Left cardiac atrium (tissue), 4 donors: ENCODE measurements at regions not wholly inside any gene's neighbourhood (a gene's known extent, or its start where the extent isn't known, plus 50 kb on each side); places are given as distances from the start of the nearest gene placed in this dataset.
A peak's percentile ranks its signal among the peaks of the same experiment; 100 is the strongest.
"Not testable (repeated sequence)": the region's sequence is repeated elsewhere in the genome, so short reads cannot be mapped to it uniquely, and the experiment has no call there.

ENCODE experiments used
- ATAC-seq, 2 donors: fragments of 200-7000 bp; cut with Tn5 transposase; one replicate each; pipeline ENCODE4 v1.9.1; 2020; ENCODE audit warnings: mild to moderate bottlenecking in 2 of 2, moderate library complexity in 2 of 2
- DNase-seq: peaks from one replicate; pipeline ENCODE4 v3.0.0-alpha.2; 2020
- intact Hi-C, 2 donors: fragments of 100-400 bp; cut with DNase I; formaldehyde crosslinking; loops; one replicate each; pipeline versions ENCODE4 v1.14.1 to v1.15.1; 2022 to 2023
- donor health status: DM: no; HTN: yes; CAD: no.
- donor health status: DM: no; HTN: yes; CAD: no; lungs with severe emphysema.
- donor health status: DM: yes; HTN: yes; CAD: no.
- donor health status: Dilated cardiomyopathy.

DNA sequence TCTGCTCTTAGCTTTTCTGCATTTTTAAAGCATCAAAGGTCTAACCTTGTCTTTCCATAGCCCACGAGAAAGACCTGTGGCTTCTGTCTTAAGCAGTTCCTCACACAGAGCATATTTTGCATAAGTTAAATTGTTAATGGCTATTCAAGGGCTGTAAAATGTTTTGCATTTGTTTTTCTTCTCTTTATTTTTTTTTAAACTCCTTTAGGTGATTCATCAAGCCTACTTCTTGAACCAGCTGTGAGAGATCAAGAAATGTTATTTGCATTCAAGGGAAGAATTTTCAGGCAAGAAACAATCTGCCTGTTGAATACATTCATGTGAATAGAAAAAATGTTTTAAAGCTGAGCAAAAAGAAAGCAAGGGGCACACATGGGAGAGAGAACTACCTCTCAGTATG is 423.8 kb upstream of the FRG1 start:
- DNase-seq: no peak
- intact Hi-C loops: no loop called here
- no peak for ATAC-seq

DNA sequence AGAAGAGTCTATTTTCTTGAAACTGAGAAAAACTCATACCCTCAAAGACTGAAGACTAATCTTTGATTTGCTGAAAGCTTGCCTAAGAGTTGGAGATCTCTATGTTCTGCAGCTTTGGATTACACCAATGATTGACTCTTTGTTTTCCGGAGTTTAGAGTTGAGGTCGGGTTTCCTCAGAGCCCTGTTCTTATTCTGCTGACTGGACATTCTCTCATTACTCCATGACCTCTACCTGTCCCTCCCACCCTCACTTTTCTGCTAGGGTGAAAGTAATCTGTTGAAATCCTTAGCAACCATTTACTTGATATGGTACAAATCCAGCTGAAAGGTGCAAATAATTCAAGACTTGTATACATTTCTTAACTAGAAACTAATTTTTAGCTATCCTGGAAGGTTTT is 421.5 kb upstream of the FRG1 start:
- no peak for ATAC-seq
- no peak for DNase-seq
- intact Hi-C loops: no loop called here

DNA sequence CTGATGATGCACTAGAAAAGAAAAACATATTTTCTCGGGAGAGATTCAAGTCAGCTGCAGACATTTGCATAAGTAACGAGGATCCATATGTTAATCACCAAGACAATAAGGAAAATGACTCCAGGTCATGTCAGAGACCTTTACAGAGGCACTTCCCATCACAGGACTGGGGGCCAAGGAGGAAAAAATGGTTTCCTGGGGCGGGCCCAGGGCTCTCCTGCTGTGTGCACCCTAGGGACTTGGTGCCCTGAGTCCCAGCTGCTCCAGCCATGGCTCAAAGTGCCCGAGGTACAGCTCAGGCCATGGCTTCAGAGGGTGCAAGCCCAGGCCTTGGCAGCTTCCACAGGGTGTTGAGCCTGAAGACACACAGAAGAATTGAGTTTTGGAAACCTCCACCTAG is 415.4 kb upstream of the FRG1 start:
- ATAC-seq: no peak
- intact Hi-C loops: no loop called here
- DNase-seq: no peak

DNA sequence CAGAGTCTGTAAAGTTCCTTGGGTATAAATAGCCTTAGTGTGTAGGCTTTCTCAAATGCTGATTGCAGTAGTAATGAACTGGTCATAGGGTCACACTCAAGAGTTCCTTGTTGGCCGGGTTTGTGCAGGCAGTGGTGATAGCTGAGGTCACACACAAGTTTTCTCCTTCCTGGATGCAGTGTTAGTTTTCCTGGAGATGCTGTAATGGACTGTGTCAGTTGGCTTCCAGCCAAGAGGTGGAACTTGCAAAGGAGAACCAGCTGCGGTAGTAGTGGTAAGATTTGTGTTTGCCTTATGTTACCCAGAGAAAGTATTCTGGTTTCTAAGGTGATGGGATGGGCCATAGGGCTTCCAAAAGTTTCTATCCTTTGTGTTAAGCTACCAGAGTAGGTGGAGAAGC is 409.8 kb upstream of the FRG1 start:
- DNase-seq: no peak
- intact Hi-C loops: no loop called here
- ATAC-seq: no peak

DNA sequence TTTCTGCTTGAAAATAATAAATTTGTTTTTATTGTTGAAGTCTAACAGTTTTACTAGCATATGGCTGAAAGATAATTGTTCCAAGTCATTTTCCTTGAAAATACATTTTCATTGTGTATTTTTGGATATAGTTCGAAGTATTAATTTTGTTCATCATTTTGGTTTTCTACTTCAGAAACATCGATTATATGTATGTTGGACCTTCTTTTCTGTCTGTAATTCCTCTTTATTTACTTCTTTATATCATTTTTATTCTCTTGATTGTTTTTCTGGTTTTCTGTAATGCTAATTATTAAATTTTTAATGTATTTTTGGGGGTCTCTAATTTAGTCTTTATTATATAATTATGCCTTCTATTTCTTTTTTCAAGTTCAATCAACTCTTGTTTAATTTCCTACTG is 407.1 kb upstream of the FRG1 start:
- intact Hi-C loops: no loop called here
- DNase-seq (no peak), ATAC-seq (no peak)

DNA sequence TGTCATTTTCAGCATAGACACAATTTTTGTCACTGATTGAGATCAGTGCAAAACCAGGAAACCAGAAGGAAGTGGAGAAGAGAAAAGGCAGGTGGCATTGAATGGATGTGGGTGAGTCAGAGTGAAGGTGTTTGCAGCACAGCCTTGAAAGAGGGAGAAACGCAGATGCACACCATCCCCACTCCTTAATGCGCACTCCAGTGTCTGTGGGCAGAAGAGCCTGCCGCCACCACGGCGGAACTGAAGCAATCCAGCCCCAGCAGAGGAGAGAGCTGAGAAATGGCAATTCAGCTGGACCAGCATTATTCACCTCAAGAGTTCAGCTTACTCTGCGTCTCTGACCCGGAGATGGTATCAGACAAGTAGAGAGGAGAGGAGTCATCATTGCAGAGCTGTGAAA is 393.1 kb upstream of the FRG1 start:
- no peak for ATAC-seq
- intact Hi-C loops: no loop called here

DNA sequence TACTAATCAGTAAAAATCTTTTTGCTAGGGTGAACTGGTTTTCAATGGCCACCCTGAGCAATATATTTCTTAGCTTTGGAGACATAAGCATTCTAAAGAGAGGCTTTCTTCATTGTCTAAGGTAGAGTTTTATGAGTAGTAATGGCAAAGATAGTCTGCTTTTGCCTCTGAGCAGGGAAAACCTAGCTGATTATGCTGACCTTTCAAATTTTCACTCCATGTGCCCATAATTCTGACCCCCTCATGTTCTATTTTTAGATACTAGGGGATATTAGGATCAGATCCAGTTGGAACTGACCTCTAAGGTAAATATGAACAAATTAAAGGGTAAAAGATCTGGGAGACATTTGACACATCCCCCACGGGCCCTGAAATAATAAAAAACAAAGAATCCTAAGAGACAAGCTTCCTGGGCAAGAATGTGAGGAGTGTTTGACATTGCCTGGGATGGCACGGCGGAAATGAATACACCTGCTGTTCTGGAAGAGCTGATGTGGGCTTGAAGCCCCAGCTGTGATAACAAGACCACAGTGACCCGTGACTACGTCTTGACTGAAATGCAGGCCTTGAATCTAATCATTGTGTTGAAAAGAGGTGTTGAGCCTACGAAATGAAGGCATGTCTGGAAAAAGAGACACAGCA is 392.1 kb upstream of the FRG1 start:
- intact Hi-C loops: no loop called here
- no peak for DNase-seq
- no peak for ATAC-seq

More for the DNA sequence above, 393.1 kb upstream of the FRG1 start:
- no peak for DNase-seq

DNA sequence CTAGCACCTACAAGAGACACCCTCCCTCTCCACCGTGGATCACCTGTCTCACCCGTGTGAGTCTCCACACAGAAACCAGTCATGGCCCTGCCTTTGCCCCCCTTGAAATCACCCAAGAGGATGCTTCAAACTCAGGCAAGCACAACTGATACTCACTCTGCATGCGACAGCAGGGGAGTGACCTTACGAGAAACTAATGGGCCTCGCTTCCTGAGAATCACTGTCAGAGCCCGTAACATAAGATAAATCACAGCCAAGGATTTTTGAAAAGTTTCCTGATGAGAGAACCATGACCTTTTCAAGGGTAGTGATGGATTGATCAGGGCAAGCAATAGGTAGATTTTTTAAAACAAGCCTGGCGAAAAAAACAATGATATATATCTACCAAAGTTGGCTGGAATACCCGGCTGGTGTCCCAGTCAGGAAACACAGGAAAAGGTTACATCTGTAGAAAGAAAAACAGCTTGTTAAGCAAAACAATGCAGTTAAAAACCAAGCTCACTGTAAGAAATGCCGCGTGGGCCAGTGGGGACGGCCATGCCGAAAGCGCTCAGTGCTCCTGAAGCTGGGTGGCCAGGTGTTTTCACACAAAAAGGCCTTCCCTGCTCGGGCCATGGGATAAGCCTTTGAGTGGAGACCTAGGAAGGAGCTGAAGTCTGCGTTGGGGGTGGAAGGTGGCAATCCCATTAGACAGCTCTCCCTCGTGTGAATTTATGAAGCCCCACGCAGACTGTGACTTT is 388.6 kb upstream of the FRG1 start:
- DNase-seq, intact Hi-C loops, ATAC-seq: not testable (repeated sequence)

DNA sequence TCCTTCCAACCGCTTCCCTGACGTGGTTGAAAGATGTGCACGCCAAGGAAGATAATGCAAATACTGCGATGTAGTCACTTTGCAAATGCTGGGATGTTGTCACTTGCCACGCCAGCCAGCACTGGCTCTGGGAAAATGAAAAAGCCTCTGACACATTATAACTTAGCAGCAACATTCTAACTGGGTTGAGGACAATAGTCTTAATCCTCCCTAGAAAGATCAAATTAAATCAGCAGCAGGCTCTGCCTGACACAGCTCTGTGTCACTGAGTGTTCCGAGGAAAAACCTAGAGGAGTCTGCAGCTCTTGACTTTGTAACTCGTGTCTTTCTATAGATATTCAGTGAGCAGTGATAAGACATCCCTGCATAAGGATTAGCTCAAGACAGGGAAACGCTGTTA is 380.1 kb upstream of the FRG1 start:
- DNase-seq, intact Hi-C loops, ATAC-seq: not testable (repeated sequence)

DNA sequence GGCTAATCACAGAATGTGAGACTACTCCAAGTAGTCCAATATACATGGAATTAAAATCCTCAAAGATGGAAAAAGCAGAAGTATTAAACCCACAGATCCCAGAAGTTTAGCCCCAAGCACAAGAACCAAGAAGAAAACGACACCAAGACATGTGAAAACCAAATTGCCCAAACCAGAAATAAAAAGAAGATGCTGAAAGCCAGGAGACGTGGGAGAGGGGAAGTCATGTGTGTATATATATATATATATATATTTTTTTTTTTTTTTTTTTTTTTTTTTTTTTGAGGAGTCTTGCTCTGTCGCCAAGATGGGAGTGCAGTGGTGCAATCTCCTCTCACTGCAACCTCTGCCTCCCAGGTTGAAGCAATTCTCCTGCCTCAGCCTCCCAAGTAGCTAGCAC is 376.9 kb upstream of the FRG1 start:
- ATAC-seq, intact Hi-C loops, DNase-seq: not testable (repeated sequence)

DNA sequence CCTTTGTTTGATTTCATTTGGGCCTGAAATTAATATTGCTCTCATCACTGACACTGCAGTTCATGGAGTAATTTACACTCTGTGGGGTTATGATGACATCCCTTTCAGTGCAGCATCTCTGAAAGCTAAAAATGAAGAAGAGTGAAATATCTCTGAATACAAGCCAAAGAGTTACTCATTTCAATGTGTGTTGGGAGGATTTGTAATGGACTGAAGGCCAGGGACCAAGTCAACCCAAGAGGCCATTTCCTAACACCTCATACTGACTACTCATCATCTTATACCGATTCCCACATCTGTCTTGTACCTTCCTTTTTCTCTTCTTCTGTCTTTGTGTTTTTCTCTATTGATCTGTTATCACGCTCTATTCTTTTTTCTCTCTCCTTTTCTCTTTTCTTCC is 374.4 kb upstream of the FRG1 start:
- DNase-seq, ATAC-seq, intact Hi-C loops: not testable (repeated sequence)

DNA sequence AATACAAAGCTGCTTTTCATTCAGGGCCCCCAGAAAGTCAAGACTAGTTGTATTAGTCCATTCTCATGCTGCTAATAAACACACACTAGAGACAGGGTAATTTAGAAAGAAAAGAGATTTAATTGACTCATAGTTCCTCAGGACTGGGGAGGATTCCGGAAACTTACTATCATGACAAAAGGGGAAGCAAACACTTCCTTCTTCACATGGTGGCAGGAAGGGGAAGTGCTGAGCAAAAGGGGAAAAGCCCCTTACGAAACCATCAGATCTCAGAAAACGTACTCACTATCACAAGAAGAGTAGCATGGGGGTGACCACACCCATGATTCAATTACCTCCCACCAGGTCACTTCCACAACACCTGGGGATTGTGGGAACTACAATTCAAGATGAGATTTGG is 373.8 kb upstream of the FRG1 start:
- intact Hi-C loops, DNase-seq: not testable (repeated sequence)
- peak in 1 of 2 donors; percentile 40 for ATAC-seq

DNA sequence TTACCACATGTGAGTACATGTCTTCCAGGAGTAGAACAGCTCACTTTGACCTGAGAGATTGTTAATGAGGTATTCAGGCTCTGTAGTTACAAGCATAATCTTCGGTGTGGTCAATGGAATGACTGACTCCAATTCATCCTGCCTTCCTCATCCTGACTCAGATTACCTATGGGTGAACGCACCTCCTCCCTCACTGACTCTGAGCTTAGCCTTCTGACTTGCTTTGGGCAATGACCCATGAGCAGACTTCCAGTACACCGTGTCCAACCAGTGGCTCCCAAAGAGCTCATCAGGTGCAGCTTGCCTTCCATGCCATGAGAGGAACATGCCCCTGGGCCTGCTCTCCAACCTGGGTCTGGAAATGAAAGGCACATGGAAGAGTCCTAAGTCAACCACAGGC is 361.0 kb upstream of the FRG1 start:
- intact Hi-C loops, ATAC-seq, DNase-seq: not testable (repeated sequence)

DNA sequence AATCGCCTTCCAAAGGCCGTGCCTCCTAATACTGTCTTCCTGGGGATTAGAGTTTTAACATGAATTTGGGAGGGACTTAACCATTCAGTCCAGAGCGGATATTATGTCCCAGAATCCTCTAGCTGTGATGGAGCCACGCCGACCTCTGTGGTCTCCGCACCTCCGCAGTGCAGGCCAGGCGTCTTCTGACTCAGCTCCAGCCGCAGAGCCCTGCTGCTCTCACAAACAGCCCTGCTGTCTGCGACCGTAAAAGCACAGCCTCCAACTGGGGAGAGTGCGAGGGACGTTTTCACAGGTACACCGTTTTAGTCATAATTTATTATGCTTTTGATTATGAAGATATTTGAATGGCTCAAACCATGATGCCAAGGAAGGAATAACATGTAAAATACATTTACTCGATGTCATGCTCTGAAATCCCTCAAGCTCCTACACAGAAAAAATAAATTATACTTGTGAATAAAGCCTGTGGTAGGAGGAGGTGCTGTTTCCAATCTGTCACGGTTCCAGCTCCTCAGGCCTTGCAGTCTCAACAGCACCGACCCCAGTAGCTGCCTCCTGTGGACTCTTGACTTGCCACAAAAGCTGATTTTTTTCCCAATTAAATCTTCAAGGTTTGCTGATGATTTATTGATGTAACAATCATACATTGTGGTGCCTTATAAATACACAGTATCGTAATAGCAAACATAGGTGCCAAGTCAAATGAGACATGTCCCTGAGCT is 353.6 kb upstream of the FRG1 start:
- intact Hi-C loops, DNase-seq, ATAC-seq: not testable (repeated sequence)

DNA sequence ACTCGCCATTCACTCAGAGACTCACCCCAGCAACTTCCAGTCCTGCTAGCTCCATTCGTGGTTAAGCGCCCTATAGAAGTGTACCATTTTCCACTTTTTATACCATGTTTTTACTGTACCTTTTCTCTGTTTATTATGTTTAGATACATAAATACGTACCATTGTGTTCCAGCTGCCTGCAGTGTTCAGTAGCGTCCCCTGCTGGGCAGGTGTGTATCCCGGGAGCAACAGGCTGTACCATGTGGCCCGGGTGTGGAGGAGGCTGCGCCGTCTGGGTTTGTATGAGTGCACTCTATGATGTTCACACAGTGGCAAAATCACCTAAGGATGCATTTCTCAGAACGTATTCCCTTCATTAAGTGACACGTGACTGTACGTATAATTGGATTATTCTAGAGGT is 351.5 kb upstream of the FRG1 start:
- DNase-seq, intact Hi-C loops, ATAC-seq: not testable (repeated sequence)

DNA sequence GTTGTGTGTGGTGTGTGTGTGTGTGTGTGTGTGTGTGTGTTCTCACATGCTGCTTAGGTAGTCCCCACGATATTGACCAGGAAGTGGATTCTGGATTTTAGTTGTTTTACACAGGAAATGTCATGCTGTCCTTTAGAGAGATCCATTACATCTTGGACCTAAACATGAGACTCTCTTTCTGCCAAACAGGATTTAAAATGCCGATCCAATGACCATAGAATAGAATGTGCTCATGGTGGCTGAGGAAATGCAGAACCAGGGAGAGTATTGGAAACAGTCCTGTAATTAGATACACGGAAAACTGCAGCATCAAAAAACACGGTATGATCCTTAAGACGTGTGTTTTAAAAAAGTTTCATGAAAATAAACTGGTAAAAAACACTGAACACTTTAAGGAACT is 347.8 kb upstream of the FRG1 start:
- ATAC-seq (no peak), DNase-seq (no peak)
- intact Hi-C loops: no loop called here

DNA sequence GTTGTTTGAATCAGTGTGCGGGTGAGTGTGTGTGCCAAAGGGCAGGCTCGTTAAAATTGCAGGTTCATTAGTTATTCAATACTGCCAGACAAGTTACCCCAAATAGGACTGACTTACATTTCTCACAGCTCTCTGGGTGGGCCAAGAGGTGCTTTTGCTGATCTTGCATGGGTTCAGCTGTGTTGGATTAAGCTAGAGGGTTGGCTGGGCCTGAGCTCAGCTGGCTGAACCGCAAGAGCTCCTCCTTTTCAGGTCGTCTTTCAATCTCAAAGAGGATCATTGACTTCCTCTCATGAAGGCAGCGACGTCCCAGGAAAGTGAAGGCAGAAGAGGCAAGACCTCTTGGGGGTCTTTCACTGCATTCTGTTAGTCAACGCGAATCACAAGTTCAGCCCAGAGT is 343.3 kb upstream of the FRG1 start:
- intact Hi-C loops: no loop called here
- ATAC-seq: no peak
- DNase-seq: no peak

DNA sequence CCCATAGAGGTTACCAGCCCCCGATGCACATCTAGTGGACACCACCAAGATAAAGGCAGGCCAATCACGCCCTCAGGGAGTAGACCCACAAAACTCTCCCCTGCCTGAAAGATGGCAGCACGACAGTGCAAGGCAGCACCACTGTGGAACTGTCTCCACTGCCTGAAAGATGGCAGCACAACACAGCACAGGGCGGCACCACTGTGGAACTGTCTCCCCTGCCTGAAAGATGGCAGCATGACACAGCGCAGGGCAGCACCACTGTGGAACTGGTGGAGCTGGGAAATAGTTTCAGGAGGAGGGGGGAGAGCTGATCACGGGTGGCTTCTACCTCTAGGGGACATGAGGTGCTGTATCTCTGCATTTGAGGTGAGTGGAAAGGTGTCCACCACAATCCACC is 340.4 kb upstream of the FRG1 start:
- intact Hi-C loops: no loop called here
- ATAC-seq (no peak), DNase-seq (no peak)

DNA sequence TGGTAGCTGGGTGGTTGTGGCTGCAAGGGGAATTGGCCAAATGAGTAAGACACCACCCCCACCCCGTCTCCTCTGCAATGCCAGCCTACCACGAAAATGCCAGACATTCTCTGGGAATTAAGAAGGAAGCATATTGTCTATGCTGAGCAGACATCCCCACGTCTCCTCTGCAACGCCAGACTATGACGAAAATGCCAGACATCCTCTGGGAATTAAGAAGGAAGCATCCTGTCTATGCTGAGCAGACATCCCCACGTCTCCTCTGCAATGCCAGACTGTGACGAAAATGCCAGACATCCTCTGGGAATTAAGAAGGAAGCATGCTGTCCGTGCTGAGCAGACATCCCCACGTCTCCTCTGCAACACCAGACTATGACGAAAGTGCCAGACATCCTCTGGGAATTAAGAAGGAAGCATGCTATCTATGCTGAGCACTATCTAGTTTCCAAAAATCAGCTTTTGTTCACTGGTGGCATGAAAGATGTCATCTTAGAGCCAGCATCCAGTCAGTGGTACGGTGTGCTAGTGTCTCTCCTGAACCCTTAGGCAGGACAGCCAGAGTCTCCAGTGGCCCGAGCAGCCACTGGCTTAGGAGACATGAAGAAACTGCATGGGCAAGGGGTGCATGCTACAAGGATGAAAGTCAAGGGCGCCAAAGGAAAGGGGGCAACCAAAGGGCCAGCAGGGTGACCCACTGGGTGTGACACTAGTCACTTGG is 339.8 kb upstream of the FRG1 start:
- peak; percentile 41 to 48 for ATAC-seq
- DNase-seq: peak; percentile 30

DNA sequence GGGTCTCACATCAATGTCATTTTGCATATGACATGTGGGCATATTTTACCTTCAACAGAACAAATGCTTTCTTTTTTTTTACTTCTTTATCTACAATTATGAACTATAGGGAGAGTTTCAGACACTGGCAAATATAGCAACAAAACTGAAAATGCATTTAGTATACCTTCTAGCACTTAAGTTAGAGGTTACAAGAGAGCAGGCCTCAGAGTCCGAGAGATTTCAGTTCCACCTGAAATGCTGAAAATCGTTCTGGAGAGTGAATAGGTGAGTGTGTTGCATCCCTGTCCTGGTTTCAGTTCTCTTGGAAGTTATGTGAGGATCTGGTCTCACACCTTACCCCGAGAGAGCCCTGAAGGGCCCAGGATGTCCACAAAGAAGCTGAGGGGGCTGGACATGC is 337.8 kb upstream of the FRG1 start:
- DNase-seq, intact Hi-C loops, ATAC-seq: not testable (repeated sequence)

More for the DNA sequence above, 339.8 kb upstream of the FRG1 start:
- intact Hi-C loops: no loop called here
